Neural cell (in vitro differentiated cells): ENCODE measurements at regions not wholly inside any gene's neighbourhood (a gene's known extent, or its start where the extent isn't known, plus 50 kb on each side); places are given as distances from the start of the nearest gene placed in this dataset.

Experiments used
- H2AFZ ChIP-seq: fragments of 200-600, 300-800 bp; sonication (generic), shearing (Covaris generic); 2 replicates; pipeline ENCODE4 v1.6.0; 2014; ENCODE audit warnings: low read depth, mild to moderate bottlenecking, antibody characterized with exemption, low read length, moderate library complexity
- H3F3A ChIP-seq: fragments of 200-600 bp; shearing (Covaris generic); 2 replicates; pipeline ENCODE4 v1.6.1; 2016; ENCODE audit warnings: mild to moderate bottlenecking, moderate library complexity, mixed read lengths, antibody characterized with exemption, low read length; ENCODE audit not compliant: insufficient read depth, poor library complexity, severe bottlenecking
- H3K27ac ChIP-seq: fragments of 200-600, 300-800 bp; sonication (generic), shearing (Covaris generic); 2 replicates; pipeline ENCODE4 v1.5.1; 2014; ENCODE audit warnings: mild to moderate bottlenecking, low read length, moderate library complexity
- H3K27me3 ChIP-seq: fragments of 300-800, 200-600 bp; sonication (generic), shearing (Covaris generic); 2 replicates; pipeline ENCODE4 v1.6.0; 2014; ENCODE audit warnings: mild to moderate bottlenecking, low read depth, low read length, moderate library complexity; ENCODE audit not compliant: insufficient read depth
- H3K36me3 ChIP-seq: fragments of 300-800, 200-600 bp; sonication (generic), shearing (Covaris generic); 2 replicates; pipeline ENCODE4 v1.5.1; 2014; ENCODE audit warnings: mild to moderate bottlenecking, antibody characterized with exemption, low read length, moderate library complexity; ENCODE audit not compliant: insufficient read depth
- H3K4me2 ChIP-seq: fragments of 300-800, 200-600 bp; sonication (generic), shearing (Covaris generic); 2 replicates; pipeline ENCODE4 v1.6.0; 2014; ENCODE audit warnings: mild to moderate bottlenecking, low read length
- H3K4me3 ChIP-seq: fragments of 300-800, 200-600 bp; sonication (generic), shearing (Covaris generic); 2 replicates; pipeline ENCODE4 v1.5.1; 2014; ENCODE audit warnings: mild to moderate bottlenecking, low read length, moderate library complexity
- H3K79me2 ChIP-seq: fragments of 200-600 bp; shearing (Covaris generic); replicated peaks from 2 replicates; pipeline ENCODE4 v1.6.0; 2014; ENCODE audit warnings: mild to moderate bottlenecking, low read length, moderate library complexity; ENCODE audit not compliant: insufficient read depth
- H3K9ac ChIP-seq: fragments of 300-800, 200-600 bp; sonication (generic), shearing (Covaris generic); 2 replicates; pipeline ENCODE4 v1.6.1; 2016; ENCODE audit warnings: mild to moderate bottlenecking, low read length, mixed read lengths
- H3K9me2 ChIP-seq: fragments of 200-600 bp; shearing (Covaris generic); 2 replicates; pipeline ENCODE4 v1.6.1; 2016; ENCODE audit warnings: mild to moderate bottlenecking, low read length, mixed read lengths; ENCODE audit not compliant: insufficient read depth
- H3K9me3 ChIP-seq: fragments of 200-600, 300-800 bp; sonication (generic), shearing (Covaris generic); 2 replicates; pipeline ENCODE4 v1.6.1; 2016; ENCODE audit warnings: mild to moderate bottlenecking, mixed run types, low read length, moderate library complexity, mixed read lengths
- H4K20me1 ChIP-seq: fragments of 200-600 bp; shearing (Covaris generic); 2 replicates; pipeline ENCODE4 v1.6.1; 2016; ENCODE audit warnings: mild to moderate bottlenecking, mixed run types; ENCODE audit not compliant: insufficient read depth
- EP300 ChIP-seq: fragments of 450-650 bp; conservative IDR thresholded peaks from 2 replicates; pipeline ENCODE4 v1.6.1; 2014; ENCODE audit warnings: antibody characterized with exemption, mild to moderate bottlenecking, moderate library complexity; ENCODE audit not compliant: poor library complexity, severe bottlenecking
- EZH2 ChIP-seq: fragments of 200-600, 300-800 bp; shearing (Covaris generic), sonication (generic); IDR thresholded peaks from 2 replicates; pipeline ENCODE4 v1.6.1; 2014; ENCODE audit warnings: antibody characterized with exemption, low read length, borderline replicate concordance, mild to moderate bottlenecking; ENCODE audit not compliant: insufficient read depth, poor library complexity, severe bottlenecking
- MXI1 ChIP-seq: fragments of 450-650 bp; conservative IDR thresholded peaks from 2 replicates; pipeline ENCODE4 v1.6.1; 2014; ENCODE audit warnings: antibody characterized with exemption, mild to moderate bottlenecking; ENCODE audit not compliant: poor library complexity, severe bottlenecking
- POLR2AphosphoS5 ChIP-seq: IDR thresholded peaks from 2 replicates; pipeline ENCODE4 v1.6.1; 2012
- RAD21 ChIP-seq: fragments of 450-650 bp; conservative IDR thresholded peaks from 2 replicates; pipeline ENCODE4 v1.6.1; 2014; ENCODE audit warnings: antibody characterized with exemption, mild to moderate bottlenecking, moderate library complexity
- SMC3 ChIP-seq: fragments of 450-650 bp; conservative IDR thresholded peaks from 2 replicates; pipeline ENCODE4 v1.6.1; 2014; ENCODE audit warnings: antibody characterized with exemption, mild to moderate bottlenecking, moderate library complexity; ENCODE audit not compliant: poor library complexity
- TAF1 ChIP-seq: IDR thresholded peaks from 2 replicates; pipeline ENCODE4 v1.6.1; 2012; ENCODE audit warnings: low read depth
- TF ChIP-seq, protein P1 (sequence below): IDR thresholded peaks from 2 replicates; pipeline ENCODE4 v1.6.1; 2012; ENCODE audit warnings: borderline replicate concordance
- TF ChIP-seq, protein P2 (sequence below): fragments of 450-650 bp; IDR thresholded peaks from 2 replicates; pipeline ENCODE4 v1.5.1; 2014; ENCODE audit warnings: antibody characterized with exemption, mild to moderate bottlenecking, moderate library complexity; ENCODE audit not compliant: poor library complexity, severe bottlenecking

DNA sequence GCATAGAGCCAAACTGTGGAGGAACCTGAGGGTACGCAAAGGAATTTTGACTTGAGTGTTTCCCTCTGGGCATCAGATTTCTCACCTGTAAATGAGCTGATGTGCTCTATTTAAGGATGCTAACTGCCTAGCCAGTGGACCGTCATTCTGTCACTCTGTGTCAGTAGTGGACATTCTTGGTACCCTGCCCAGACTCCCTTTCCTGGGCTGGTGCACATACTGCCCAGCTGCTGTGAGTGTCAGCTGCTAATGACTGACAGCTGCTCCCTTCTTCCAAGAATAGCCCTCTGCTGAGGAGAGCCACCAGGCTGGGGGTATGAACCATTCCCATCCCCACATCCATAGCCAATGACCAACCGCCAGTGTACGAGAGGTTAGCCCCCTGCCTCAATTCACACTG lies 193.1 kb upstream of the DAB1 start:
- no peaks in the 10 kb centered on the region for H3K79me2 ChIP-seq
- TF ChIP-seq, protein P1, sequence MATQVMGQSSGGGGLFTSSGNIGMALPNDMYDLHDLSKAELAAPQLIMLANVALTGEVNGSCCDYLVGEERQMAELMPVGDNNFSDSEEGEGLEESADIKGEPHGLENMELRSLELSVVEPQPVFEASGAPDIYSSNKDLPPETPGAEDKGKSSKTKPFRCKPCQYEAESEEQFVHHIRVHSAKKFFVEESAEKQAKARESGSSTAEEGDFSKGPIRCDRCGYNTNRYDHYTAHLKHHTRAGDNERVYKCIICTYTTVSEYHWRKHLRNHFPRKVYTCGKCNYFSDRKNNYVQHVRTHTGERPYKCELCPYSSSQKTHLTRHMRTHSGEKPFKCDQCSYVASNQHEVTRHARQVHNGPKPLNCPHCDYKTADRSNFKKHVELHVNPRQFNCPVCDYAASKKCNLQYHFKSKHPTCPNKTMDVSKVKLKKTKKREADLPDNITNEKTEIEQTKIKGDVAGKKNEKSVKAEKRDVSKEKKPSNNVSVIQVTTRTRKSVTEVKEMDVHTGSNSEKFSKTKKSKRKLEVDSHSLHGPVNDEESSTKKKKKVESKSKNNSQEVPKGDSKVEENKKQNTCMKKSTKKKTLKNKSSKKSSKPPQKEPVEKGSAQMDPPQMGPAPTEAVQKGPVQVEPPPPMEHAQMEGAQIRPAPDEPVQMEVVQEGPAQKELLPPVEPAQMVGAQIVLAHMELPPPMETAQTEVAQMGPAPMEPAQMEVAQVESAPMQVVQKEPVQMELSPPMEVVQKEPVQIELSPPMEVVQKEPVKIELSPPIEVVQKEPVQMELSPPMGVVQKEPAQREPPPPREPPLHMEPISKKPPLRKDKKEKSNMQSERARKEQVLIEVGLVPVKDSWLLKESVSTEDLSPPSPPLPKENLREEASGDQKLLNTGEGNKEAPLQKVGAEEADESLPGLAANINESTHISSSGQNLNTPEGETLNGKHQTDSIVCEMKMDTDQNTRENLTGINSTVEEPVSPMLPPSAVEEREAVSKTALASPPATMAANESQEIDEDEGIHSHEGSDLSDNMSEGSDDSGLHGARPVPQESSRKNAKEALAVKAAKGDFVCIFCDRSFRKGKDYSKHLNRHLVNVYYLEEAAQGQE: no peak
- TF ChIP-seq MXI1: no peak
- no peak for TF ChIP-seq EP300
- TF ChIP-seq POLR2AphosphoS5: no peak
- no peak for TF ChIP-seq EZH2
- TF ChIP-seq TAF1: no peak
- no peak for TF ChIP-seq RAD21
- TF ChIP-seq, protein P2, sequence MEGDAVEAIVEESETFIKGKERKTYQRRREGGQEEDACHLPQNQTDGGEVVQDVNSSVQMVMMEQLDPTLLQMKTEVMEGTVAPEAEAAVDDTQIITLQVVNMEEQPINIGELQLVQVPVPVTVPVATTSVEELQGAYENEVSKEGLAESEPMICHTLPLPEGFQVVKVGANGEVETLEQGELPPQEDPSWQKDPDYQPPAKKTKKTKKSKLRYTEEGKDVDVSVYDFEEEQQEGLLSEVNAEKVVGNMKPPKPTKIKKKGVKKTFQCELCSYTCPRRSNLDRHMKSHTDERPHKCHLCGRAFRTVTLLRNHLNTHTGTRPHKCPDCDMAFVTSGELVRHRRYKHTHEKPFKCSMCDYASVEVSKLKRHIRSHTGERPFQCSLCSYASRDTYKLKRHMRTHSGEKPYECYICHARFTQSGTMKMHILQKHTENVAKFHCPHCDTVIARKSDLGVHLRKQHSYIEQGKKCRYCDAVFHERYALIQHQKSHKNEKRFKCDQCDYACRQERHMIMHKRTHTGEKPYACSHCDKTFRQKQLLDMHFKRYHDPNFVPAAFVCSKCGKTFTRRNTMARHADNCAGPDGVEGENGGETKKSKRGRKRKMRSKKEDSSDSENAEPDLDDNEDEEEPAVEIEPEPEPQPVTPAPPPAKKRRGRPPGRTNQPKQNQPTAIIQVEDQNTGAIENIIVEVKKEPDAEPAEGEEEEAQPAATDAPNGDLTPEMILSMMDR: no peak
- no peak for TF ChIP-seq SMC3

GRCh38 chr1:57615956-57616355 lies 192.1 kb upstream of the DAB1 start:
- no peaks in the 10 kb centered on the region for H3F3A ChIP-seq
- no peak overlapping the region for H3K27ac ChIP-seq
- no peak overlapping the region for H2AFZ ChIP-seq
- H3K4me2 ChIP-seq: no peak overlapping the region
- no peak overlapping the region for H3K9ac ChIP-seq
- no peaks in the 10 kb centered on the region for H3K27me3 ChIP-seq
- no peaks in the 10 kb centered on the region for H4K20me1 ChIP-seq
- no peak overlapping the region for H3K4me3 ChIP-seq
- H3K36me3 ChIP-seq: no peaks in the 10 kb centered on the region
- no peaks in the 10 kb centered on the region for H3K9me2 ChIP-seq
- H3K79me2 ChIP-seq: no peaks in the 10 kb centered on the region
- no peak for TF ChIP-seq EP300
- TF ChIP-seq RAD21: no peak
- no peak for TF ChIP-seq EZH2
- no peak for TF ChIP-seq TAF1
- TF ChIP-seq, protein P2: no peak
- no peaks in the 10 kb centered on the region for H3K9me3 ChIP-seq

More for the DNA sequence above, 193.1 kb upstream of the DAB1 start:
- H3K27me3 ChIP-seq: no peaks in the 10 kb centered on the region
- no peaks in the 10 kb centered on the region for H4K20me1 ChIP-seq
- H3K27ac ChIP-seq: no peak overlapping the region
- no peak overlapping the region for H3K4me3 ChIP-seq
- H3K9ac ChIP-seq: no peak overlapping the region
- H3K36me3 ChIP-seq: no peaks in the 10 kb centered on the region
- no peaks in the 10 kb centered on the region for H3K9me2 ChIP-seq
- H2AFZ ChIP-seq: no peak overlapping the region
- no peak overlapping the region for H3K4me2 ChIP-seq
- H3F3A ChIP-seq: no peaks in the 10 kb centered on the region
- H3K9me3 ChIP-seq: no peaks in the 10 kb centered on the region
